Stimulated activated CD8-positive, alpha-beta memory T cell treated with anti-CD3 and anti-CD28 coated beads, Interleukin-15, amount 100 ng/mL, for 48 hours (primary cell): ENCODE measurements at regions not wholly inside any gene's neighbourhood (a gene's known extent, or its start where the extent isn't known, plus 50 kb on each side); places are given as distances from the start of the nearest gene placed in this dataset.

ENCODE experiments used
- DNase-seq, 2 donors: peaks; one replicate each; pipeline ENCODE4 v3.0.0-alpha.2; 2020; ENCODE audit warnings: low read depth in 2 of 2

DNA sequence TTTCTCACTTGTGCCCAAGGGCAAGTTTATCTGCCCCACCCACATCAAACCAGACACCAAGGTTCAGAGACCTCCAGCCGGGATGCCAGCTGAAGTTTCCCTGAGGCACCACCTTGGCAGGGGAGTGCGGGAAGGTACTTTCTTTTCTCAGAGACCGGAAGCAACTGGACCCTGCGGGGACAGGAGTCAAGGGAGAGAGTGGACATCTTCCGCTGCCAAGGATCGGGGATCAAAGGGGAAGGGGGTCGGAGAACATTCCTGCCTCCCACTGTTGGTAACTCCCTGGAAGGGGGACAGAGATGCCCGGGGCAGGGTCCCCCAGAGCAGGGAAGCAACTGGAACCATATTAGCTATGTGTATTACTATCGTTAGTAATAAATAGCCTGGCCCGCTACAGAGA is 161.8 kb downstream of the DICER1 start:
- DNase-seq, result no peak

DNA sequence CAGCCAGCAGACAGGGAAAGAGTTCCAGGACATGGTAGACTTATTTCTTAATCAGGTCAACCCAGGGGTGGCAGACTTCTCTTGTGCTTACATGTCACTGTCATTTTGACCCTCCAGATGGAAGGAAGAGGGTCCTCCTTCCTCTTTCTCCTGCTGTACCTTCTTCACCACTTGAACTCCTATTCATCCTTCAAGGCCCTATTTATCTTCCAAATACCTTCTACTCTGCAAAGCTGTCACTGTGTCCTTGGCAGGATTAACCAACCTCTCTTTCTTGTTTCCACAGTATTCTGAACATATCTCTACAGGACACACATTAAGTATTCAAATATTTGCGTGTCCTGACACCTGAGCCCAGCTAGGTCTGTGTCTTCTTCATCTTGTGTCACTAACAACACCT is 163.1 kb downstream of the DICER1 start:
- no peak for DNase-seq

DNA sequence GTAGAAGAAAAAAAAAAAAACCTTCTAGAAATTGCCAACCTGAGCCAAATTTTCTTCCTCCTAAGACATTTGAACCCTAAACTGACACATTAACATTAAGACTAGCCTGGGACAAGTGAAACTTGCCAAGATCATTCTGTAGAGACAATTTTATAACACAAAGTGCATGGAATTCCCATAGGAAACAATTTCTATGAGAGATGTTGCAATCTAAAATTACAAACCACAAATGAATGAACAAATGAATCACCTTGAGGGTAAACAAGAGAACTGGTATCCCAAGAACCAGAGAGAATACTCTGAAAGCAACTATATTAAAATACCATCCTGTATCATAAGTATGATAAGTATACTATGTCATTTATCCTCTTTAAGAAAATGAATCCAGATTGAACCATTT is 165.3 kb downstream of the DICER1 start:
- no peak for DNase-seq

DNA sequence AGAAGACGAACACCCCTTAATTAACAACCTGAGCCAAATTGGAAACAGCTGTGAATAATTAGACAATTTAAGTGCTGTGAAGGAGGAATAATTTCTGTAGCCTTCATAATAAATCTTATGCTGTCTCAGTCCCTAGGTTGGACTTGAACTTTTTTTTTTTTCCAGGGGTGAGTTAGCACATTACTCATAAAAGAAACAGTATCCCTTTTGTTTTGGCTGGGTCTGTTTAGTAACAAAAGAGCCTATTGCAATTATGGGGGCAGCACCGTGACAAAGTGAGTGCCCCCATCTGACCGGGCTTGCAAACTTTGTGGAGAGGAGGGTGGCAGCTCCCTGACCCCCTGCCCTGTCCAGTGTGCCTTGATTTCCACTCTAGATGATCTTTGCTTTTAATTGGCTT is 167.4 kb downstream of the DICER1 start:
- no peak for DNase-seq

DNA sequence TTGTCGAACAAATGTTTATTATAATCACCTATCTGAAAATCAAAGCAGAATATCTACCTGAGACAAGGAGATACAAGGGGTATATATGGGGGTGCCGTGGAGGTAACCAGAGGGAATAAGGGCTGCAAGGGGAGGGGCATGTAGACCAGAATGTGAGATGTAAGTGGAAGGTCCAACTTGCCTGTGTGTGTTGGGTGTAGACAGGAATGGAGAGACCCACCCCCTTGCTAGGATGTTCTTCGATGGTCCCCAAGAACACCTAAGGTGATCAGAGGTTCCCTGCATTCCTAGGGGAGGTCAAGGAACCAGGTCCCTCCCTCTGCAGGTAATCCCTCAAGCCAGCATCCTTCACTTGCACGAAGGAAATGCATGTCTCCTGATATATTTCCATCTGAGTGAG is 167.9 kb downstream of the DICER1 start:
- DNase-seq, result no peak

DNA sequence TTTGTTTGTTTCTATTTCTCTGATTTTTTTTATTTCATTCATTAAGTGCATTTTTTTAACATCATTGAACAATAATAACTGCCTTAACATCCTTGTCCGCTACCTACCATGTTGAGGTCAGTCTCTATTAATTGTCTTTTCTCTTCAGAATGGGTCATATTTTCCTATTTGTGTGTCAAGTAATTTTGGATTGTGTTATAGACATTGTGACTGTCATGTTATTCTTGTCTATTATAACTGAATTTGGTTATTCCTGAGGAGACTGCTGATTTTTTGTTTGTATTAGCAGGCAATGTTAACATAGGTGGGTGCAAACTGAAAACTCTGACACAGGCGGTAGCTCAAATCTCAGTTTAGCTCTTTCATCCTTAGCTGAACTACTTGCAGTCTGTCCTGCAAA is 169.9 kb downstream of the DICER1 start:
- DNase-seq, result no peak

DNA sequence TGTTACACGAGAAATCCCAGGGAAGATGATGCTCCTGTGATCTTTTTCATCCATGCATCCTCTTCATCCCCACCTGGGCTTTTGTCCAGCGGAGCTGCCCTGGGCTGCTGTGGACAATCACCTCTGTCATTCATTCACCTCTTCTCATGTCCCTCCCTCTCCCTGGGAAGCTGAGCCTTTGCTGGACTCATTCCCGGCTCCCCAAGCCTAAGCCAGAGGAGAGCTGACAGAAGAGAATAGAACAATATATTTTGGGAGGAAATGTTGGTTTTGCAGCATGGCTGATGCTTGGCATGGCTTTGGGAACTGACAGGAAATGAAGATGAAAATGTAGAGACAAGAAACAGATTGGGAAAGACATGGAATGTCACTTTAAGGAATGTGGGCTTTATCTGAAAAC is 177.4 kb downstream of the DICER1 start:
- no peak for DNase-seq

DNA sequence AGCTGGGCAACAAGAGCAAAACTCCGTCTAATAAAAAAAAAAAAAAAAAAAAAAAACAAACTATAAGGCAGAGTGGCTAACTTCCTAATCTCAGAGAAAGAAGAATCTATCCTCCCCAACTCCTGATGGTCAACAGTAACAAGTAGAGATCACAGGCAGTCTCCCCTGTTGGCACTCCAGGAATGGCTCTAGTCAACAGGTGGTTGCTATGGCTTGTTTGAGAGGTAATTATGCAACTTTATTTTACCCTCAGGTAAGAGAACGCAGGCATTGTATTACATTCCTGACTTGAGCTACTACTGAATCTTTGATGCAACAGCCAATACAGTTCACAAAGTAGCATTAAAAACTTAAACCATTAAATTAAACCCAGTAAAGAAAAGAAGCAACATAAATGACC is 180.3 kb downstream of the DICER1 start:
- no peak for DNase-seq

DNA sequence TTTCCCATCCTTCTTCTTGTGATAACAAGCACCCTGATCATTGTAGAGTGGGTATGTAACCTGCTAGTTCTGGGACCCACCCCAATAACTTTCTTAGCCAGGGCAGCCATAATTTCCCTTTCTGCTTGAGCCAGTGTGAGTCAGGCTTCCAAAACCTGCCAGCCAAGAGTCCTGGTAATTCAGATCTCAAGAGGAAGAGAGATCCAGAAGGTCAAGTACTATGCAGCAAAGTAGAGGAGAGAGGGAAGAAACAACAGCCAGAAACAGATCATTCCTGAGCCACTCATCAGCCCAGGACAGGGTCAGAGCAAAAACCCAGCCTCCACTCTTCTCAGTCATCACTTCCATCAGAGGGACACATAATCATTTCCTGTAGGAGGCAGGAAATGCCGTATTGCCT is 182.0 kb downstream of the DICER1 start:
- DNase-seq, result no peak

DNA sequence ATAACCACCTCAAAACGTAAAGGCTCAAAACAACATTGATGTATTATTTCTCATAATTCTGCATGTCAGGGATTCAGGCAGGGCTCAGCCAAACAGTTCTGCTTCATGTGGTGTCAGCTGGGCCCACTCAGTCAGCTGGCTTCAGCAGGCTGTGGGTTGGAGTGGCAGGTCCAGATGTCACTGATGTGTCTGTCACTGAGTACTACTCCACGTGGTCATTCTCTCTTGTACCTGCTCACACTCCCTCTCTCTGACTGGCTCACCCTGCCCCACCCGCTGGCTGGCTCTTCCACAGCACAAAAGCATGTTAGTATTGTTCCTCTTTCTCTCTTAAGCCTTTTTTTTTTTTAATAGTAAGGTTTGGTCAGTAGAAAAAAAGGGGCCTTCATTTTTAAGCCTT is 182.4 kb downstream of the DICER1 start:
- DNase-seq, result no peak

DNA sequence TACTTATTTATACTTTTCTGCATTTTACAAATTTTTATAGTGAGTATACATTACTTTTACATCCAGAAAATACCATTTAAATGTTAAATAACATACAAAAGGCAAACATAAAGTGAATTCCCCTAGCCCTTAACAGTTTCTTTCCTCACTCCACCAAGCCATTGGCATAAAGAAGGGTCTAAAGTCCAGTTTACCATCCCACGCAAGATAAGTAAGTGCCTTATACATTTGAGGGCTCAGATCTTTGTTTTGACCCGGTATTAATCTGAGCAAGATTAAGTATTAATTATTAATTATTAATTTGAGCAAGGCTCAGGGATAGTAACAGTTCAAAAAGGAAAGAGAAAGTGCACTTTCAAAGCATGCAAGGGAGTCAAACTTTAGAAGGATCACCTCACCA is 182.9 kb downstream of the DICER1 start:
- no peak for DNase-seq

DNA sequence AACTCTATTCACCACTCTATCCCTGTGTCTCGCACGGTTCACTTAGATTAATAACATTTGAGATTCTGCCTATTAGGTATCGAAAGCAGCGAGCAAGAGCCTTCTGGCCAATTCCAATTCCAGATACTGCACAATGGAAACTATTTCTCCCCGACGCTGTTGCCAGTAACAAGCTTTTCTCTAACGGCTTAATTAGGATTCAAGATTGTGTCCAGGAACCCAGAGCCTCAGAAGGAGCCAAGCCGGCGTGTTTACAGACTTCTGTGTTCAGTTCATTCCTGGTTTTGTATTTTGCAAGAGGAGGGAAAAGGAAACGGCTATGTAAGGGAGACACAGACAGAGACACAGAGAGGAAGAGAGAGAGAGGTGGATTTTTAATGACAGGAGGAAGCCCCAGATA is 185.6 kb downstream of the DICER1 start:
- no peak for DNase-seq

DNA sequence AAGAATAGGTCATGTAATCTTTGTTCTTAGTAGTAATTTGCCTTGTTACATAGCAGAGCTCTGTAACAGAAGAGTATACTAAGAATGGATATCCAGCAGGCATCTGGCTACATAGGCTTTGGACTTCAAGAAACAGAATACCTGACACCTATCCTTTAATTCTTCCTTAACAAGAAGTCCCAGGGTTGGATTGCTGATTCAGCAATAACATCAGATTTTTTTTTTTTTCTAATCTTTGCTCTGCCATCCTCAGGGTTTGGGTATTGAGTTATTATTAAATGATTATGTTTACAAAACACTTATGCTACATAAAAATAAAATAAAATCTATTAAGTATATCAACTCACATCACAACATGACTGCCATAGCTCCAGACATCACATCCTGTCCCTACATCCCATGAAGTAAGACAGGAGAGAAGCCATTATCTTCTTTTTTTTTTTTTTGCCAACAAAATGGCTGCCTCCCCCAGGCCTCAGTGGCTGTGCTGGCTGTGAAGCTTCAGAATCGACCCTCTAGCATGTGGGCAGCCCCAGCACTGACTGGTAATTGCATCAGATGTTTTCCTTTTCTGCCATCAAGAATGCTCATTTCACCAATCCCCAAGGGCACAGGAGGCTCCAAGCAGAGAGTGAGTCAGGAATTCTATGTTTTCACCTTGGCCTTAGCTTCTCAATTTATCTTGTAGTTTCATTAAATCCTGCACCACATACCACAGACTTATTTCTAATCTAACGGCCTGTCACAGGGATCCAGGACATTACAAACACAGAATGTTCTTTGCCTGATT is 186.2 kb downstream of the DICER1 start:
- no peak for DNase-seq

DNA sequence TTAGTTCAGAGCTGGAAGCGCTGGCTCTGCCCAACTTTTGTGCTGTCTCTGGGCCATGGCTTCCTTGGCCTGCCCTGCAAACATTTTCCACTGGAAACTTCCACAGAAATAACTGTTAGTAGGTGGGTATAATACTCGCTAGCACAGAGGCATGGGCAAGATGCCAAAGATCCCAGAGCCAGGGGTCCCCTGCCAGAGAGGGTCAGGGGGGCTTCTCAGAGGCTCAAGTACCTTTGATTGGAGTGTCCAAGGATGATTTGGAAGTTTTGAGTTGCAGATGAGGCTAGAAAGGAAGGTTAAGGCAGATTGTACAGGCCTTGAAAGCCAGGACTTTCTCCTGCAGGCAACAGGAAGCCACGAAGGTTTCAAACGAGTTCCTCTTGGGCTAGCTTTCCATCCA is 187.6 kb downstream of the DICER1 start:
- DNase-seq, result no peak

DNA sequence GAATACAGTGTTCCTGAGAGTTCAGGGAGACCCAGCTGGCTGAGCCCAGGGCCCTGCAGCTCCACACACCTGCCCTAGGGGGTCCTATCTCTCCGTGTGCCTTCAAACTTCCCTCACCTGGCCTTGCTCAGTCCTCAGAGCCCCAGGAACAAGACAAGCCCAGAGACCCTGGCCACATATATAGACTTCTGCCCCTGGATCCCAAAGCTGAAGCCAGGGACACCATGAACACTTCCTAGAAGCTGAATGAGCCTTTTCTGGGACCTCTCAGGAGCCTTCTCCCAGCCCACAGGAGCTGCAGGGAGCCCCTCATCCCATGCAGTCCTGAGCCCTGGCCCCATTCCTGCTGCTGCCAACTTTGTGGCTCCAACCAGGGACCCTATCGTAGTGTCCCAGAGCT is 190.5 kb downstream of the DICER1 start:
- DNase-seq, result no peak

DNA sequence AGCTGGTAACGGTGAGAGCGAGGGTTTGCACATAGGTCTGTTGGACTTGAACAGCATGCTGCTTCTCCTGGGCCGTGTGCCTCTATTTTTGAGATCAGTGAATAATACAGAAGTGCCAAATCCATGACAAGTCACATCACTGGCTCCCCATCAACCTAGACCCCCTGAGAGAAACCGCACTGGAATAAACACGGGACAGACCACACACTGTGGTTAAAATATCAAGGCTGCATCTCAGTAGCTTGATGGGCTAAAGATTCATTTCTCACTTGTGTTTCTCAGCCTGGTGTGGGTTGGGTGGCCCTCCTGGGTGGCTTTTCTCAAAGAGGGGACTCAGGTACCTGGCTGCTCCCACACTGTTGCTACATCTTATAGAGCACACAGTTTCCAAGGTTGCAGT is 191.0 kb downstream of the DICER1 start:
- DNase-seq, result no peak

DNA sequence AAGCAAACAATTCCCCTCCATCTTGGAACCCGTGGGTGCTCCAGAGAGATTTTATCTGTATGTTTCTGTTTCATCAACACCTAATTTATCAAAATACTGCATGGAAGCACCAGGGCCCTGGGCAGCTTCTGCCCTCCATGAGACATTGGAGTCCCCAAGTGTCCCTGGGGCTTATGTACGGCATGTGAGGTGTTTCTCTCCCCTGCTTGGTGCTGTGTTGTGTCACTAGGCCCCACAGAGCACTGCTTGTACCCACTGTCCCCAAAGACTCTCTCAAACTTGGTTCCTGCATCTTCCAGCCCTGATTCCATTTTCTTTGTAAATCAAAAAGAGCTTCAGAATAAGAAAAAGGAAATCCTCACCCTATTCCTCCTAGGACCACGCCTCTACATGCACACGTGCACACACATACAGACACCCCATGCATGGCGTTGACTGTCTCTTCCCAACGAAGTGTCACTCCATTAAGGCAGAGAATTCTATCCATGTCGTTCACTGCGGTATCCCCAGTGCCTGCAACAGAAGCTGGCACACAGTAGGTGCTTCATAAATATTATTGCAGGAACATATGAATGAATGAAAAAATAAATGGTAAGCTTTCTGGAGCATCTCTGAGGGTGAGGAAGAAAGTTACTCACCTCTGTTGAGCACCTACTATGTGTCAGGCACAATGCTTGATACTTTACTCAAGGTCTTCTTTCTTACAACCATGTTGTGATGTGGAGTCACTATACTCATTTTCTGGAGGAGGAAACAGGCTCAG is 191.6 kb downstream of the DICER1 start:
- no peak for DNase-seq

DNA sequence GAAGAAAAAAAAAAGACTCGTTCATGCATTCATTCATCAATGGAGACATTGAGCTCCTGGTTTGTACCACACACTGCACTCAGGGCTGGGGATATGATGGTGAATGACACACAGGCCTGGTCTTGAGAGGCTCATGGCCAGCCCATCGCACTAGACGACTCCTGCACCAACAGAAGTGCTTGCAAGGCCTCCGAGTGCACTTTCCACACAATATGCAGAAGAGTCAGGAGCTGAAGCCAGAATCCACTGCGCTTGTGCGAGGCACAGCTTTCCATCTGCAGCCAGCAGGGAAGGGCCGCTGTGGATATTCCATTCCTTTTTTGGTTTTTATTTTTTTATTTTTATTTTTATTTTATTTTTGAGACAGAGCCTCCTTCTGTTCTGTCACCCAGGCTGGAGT is 192.4 kb downstream of the DICER1 start:
- no peak for DNase-seq

DNA sequence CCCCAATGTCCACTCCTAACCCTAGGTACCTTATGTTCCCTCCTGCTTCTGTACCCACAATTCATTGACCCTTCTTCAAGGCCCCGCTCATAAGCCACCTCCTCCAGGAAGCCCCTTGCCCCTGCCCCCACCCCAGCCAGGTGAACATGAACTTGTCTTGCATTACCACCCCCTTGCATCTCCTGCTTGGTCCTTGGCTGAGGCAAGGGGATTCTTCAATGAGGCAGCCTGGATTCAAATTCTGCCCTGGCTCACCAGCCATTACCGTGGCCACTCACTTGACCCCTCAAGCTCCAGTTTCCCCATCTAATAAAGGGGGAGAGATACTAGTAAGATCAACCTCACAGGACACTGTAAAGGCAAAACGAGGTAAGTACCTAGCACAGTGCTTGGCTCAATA is 193.1 kb downstream of the DICER1 start:
- DNase-seq, result no peak

DNA sequence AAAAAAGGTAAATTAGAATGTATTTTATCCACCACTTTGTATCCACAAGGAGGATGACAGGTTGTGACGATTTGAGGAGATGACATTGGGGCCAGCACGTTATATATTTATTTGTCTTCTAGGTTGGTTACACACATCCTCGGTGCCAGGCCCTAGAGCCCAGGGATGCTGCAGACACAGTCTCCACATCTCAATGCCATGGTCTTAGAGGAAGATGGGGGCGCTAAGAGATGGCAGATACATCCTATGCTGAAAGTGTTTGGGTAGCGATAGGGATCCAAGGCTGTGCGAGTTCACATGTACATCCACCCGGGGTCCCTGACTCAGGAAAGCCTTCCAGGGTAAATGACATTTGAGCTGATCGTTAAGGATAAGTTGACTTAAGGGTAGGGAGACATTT is 193.1 kb upstream of the GSC start:
- no peak for DNase-seq

DNA sequence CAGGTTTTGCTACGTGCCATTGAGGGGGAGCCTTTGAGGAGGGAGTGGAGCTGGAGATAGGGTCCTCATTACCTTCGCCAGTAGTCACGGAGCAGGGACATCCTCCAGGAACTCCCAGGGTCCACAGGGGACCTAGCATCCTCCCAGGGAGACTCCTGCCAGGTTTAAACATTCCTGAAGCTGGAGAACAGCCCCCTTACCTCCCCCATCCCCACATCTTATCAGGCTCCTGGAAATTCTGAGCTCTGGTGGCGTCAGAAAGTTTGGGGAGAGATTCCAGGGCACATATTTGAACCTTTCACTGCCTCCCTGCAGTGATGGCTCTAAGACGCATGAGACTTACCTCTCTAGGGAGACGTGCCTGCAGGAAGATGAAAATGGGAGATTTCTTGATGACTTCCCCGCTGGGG is 192.3 kb upstream of the GSC start:
- no peak for DNase-seq

DNA sequence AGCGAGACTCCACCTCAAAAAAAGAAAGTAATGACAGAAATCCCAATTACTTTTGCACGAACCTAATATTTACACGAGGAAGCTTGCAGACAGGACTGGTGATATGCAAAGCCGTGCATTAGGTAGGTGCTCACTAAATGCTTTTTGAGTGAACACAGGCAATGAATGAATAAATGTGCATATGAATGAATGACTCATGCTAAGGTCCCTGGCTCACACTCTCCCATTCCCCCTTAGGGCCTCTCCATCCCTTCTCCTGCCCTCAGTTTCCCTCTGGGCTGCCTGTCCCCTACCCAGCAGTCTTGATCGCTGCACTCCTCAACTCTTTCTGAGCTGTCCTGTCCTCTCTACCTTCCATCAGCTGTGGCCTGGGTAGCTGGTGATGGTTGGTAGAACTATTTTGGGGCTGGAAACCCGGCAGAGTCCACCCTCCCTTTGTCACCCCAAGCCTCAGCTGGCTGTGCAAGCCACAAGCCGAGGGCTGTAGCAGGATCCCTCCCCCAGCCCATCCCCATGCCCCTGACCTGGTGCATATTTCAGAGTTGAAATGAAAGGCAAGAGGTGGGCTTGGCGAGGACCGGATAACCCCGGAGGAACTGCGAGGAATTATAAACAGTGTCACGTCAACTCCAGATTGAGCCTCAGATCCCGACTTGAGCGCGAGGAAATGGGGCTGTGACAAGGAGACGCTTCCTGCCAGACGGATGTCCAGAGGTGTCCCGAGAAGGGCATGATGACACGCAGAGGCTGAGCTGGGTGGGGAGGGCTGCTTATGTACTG is 191.7 kb upstream of the GSC start:
- DNase-seq, result no peak
